OCI-LY3 (cell line): ENCODE measurements at regions not wholly inside any gene's neighbourhood (a gene's known extent, or its start where the extent isn't known, plus 50 kb on each side); places are given as distances from the start of the nearest gene placed in this dataset.

Experiments
- H2AFZ ChIP-seq: fragments of 200-600, 300-600 bp; shearing (Covaris generic); 2 replicates; pipeline ENCODE4 v1.6.0; 2014; ENCODE audit warnings: antibody characterized with exemption, low read depth, low read length
- H3K27ac ChIP-seq: fragments of 200-600, 300-600 bp; sonication (generic); 2 replicates; pipeline ENCODE4 v1.5.1; 2014; ENCODE audit warnings: mild to moderate bottlenecking, low read length, moderate library complexity, mixed read lengths
- H3K27me3 ChIP-seq: fragments of 200-600, 300-600 bp; sonication (generic); 2 replicates; pipeline ENCODE4 v1.6.1; 2014; ENCODE audit warnings: low read depth, low read length, mixed read lengths
- H3K36me3 ChIP-seq: fragments of 200-600, 300-600 bp; sonication (generic); replicated peaks from 2 replicates; pipeline ENCODE3; 2014; ENCODE audit warnings: low read depth, low read length, mixed read lengths
- H3K4me1 ChIP-seq: fragments of 300-600, 200-600 bp; sonication (generic); 2 replicates; pipeline ENCODE4 v1.6.1; 2014; ENCODE audit warnings: low read length, mixed read lengths
- H3K4me2 ChIP-seq: fragments of 200-600, 300-600 bp; sonication (generic); 2 replicates; pipeline ENCODE4 v1.6.1; 2014; ENCODE audit warnings: low read length, mixed read lengths
- H3K4me3 ChIP-seq: fragments of 300-600, 200-600 bp; sonication (generic); 2 replicates; pipeline ENCODE4 v1.5.1; 2014; ENCODE audit warnings: antibody characterized with exemption, mild to moderate bottlenecking, low read length, moderate library complexity
- H3K79me2 ChIP-seq: fragments of 300-600, 200-600 bp; shearing (Covaris generic); 2 replicates; pipeline ENCODE4 v1.6.1; 2014; ENCODE audit warnings: mild to moderate bottlenecking, low read length, mixed read lengths
- H3K9ac ChIP-seq: fragments of 300-600, 200-600 bp; shearing (Covaris generic); 2 replicates; pipeline ENCODE4 v1.6.0; 2014; ENCODE audit warnings: mild to moderate bottlenecking, low read length, moderate library complexity
- H3K9me3 ChIP-seq: fragments of 200-600, 300-600 bp; shearing (Covaris generic); 2 replicates; pipeline ENCODE4 v1.6.1; 2014; ENCODE audit warnings: low read length, mixed read lengths; ENCODE audit not compliant: insufficient read depth
- H4K20me1 ChIP-seq: fragments of 200-600, 300-600 bp; sonication (generic); 2 replicates; pipeline ENCODE4 v1.6.1; 2016; ENCODE audit warnings: low read length, mixed read lengths; ENCODE audit not compliant: insufficient read depth
- CTCF ChIP-seq: fragments of 200-600, 300-600 bp; sonication (generic); IDR thresholded peaks from 2 replicates; pipeline ENCODE4 v1.5.1; 2014; ENCODE audit warnings: antibody characterized with exemption, low read length, low read depth
- EZH2phosphoT487 ChIP-seq: fragments of 200-600 bp; shearing (Covaris generic); IDR thresholded peaks from 2 replicates; pipeline ENCODE4 v1.6.1; 2018; ENCODE audit warnings: antibody characterized with exemption, mixed run types, low read depth

- Histone ChIP-seq H3K4me1 (no peaks in the 10 kb centered on the region), H3K9me3 (no peaks in the 10 kb centered on the region), H3K79me2 (no peaks in the 10 kb centered on the region), H3K4me2 (no peak overlapping the region), H3K36me3 (no peaks in the 10 kb centered on the region), H3K27me3 (no peaks in the 10 kb centered on the region; the same call in 1 of the 2 replicates), H4K20me1 (no peaks in the 10 kb centered on the region), H3K9ac (no peak overlapping the region), H3K4me3 (no peak overlapping the region), H2AFZ (no peak overlapping the region), H3K27ac (no peak overlapping the region)
- TF ChIP-seq EZH2phosphoT487 (no peak), CTCF (no peak)
Measured at GRCh38 chr18:10239103-10239502, 215.3 kb upstream of the APCDD1 start.

- TF ChIP-seq CTCF: no peak
- H3K27ac ChIP-seq: no peak overlapping the region
- H3K9ac ChIP-seq: no peak overlapping the region
- no peaks in the 10 kb centered on the region for H3K79me2 ChIP-seq
- H4K20me1 ChIP-seq: no peaks in the 10 kb centered on the region
- no peak overlapping the region for H3K4me3 ChIP-seq
- no peak overlapping the region for H2AFZ ChIP-seq
- no peaks in the 10 kb centered on the region for H3K36me3 ChIP-seq
- no peaks in the 10 kb centered on the region for H3K4me1 ChIP-seq
- no peaks in the 10 kb centered on the region; the same call in 1 of the 2 replicates for H3K27me3 ChIP-seq
- H3K4me2 ChIP-seq: no peak overlapping the region
- H3K9me3 ChIP-seq: no peaks in the 10 kb centered on the region
Measured at GRCh38 chr18:10239991-10240634, 214.3 kb upstream of the APCDD1 start.

GRCh38 chr18:10240973-10241372 lies 213.5 kb upstream of the APCDD1 start:
- Histone ChIP-seq H3K36me3 (no peaks in the 10 kb centered on the region), H3K9me3 (no peaks in the 10 kb centered on the region), H3K79me2 (no peaks in the 10 kb centered on the region), H2AFZ (no peak overlapping the region), H4K20me1 (no peaks in the 10 kb centered on the region), H3K4me3 (no peak overlapping the region), H3K27me3 (no peaks in the 10 kb centered on the region; the same call in 1 of the 2 replicates), H3K4me1 (no peaks in the 10 kb centered on the region), H3K4me2 (no peak overlapping the region), H3K27ac (no peak overlapping the region), H3K9ac (no peak overlapping the region)
- TF ChIP-seq EZH2phosphoT487 (no peak), CTCF (no peak)

GRCh38 chr18:10241579-10241978 lies 212.9 kb upstream of the APCDD1 start:
- H3K9ac ChIP-seq: no peak overlapping the region
- H3K4me2 ChIP-seq: no peak overlapping the region
- no peaks in the 10 kb centered on the region for H3K4me1 ChIP-seq
- H3K4me3 ChIP-seq: no peak overlapping the region
- H2AFZ ChIP-seq: no peak overlapping the region
- H4K20me1 ChIP-seq: no peaks in the 10 kb centered on the region
- H3K9me3 ChIP-seq: no peaks in the 10 kb centered on the region
- H3K27ac ChIP-seq: no peak overlapping the region
- H3K79me2 ChIP-seq: no peaks in the 10 kb centered on the region
- no peaks in the 10 kb centered on the region for H3K36me3 ChIP-seq
- TF ChIP-seq CTCF: no peak
- no peak for TF ChIP-seq EZH2phosphoT487
- H3K27me3 ChIP-seq: no peaks in the 10 kb centered on the region; the same call in 1 of the 2 replicates
